A172 (cell line): ENCODE measurements at regions not wholly inside any gene's neighbourhood (a gene's known extent, or its start where the extent isn't known, plus 50 kb on each side); places are given as distances from the start of the nearest gene placed in this dataset.

Source experiments
- DNase-seq: peaks from one replicate; pipeline ENCODE4 v3.0.0-alpha.2; 2015; ENCODE audit warnings: low spot score

- DNase-seq = peak; percentile 59
Measured at GRCh38 chr3:153313302-153313965, 151.4 kb downstream of the RAP2B start.

GRCh38 chr3:153314038-153314437 lies 152.0 kb downstream of the RAP2B start:
- DNase-seq = no peak

GRCh38 chr3:153315781-153316180 lies 153.8 kb downstream of the RAP2B start:
- DNase-seq = no peak

- DNase-seq = no peak
Measured at GRCh38 chr3:153319705-153320554, 157.9 kb downstream of the RAP2B start.

GRCh38 chr3:153320585-153321128 lies 158.6 kb downstream of the RAP2B start:
- no peak for DNase-seq

GRCh38 chr3:153328690-153329089 lies 166.7 kb downstream of the RAP2B start:
- no peak for DNase-seq

- DNase-seq = no peak
Measured at GRCh38 chr3:153330901-153331300, 168.9 kb downstream of the RAP2B start.

GRCh38 chr3:153331676-153332075 lies 169.7 kb downstream of the RAP2B start:
- DNase-seq = no peak

GRCh38 chr3:153334558-153334957 lies 172.5 kb downstream of the RAP2B start:
- DNase-seq = no peak

- DNase-seq = no peak
Measured at GRCh38 chr3:153337369-153337768, 175.3 kb downstream of the RAP2B start.

GRCh38 chr3:153338487-153338886 lies 176.5 kb downstream of the RAP2B start:
- no peak for DNase-seq

- DNase-seq = no peak
Measured at GRCh38 chr3:153339065-153339464, 177.0 kb downstream of the RAP2B start.

- no peak for DNase-seq
Measured at GRCh38 chr3:153343988-153344782, 182.2 kb downstream of the RAP2B start.

- no peak for DNase-seq
Measured at GRCh38 chr3:153348457-153349107, 186.6 kb downstream of the RAP2B start.

- DNase-seq = no peak
Measured at GRCh38 chr3:153349108-153349499, 187.1 kb downstream of the RAP2B start.

GRCh38 chr3:153350420-153350819 lies 188.4 kb downstream of the RAP2B start:
- peak; percentile 90 for DNase-seq

- DNase-seq = no peak
Measured at GRCh38 chr3:153354641-153355040, 192.6 kb downstream of the RAP2B start.

- DNase-seq = no peak
Measured at GRCh38 chr3:153355559-153355958, 193.5 kb downstream of the RAP2B start.

GRCh38 chr3:153356908-153357307 lies 194.9 kb downstream of the RAP2B start:
- DNase-seq = no peak

GRCh38 chr3:153357436-153357835 lies 195.4 kb downstream of the RAP2B start:
- DNase-seq = no peak

GRCh38 chr3:153369561-153370374 lies 207.7 kb downstream of the RAP2B start:
- DNase-seq = no peak
